HCT116 (cell line): ENCODE measurements at regions not wholly inside any gene's neighbourhood (a gene's known extent, or its start where the extent isn't known, plus 50 kb on each side); places are given as distances from the start of the nearest gene placed in this dataset.

Experiments used
- ATAC-seq: fragments of 200-7000 bp; cut with Tn5 transposase; 2 replicates; pipeline ENCODE4 v1.9.1; 2020; ENCODE audit warnings: mild to moderate bottlenecking, moderate library complexity
- BruUV-seq: library from RNA; stranded (reverse); fragments of 400-500 nt; replicated peaks from 2 replicates; lab custom pipeline; 2021; lab: Mats Ljungman, UMichigan
- CTCF ChIA-PET: fragments of 300-600 bp; sonication (Branson Sonifier 250); formaldehyde crosslinking; loops from one replicate; lab custom pipeline; 2021; ENCODE audit warnings: antibody characterized with exemption; lab: Charles Lee
- POLR2A ChIA-PET: fragments of 300-600, 350-600 bp; sonication (Branson Sonifier 250); formaldehyde crosslinking; loops from one replicate; lab custom pipeline; 2021; ENCODE audit warnings: antibody characterized with exemption; lab: Charles Lee
- RAD21 ChIA-PET, 2 experiments: fragments of 300-600 bp; sonication (Branson Sonifier 250); formaldehyde crosslinking; loops; one replicate each; lab custom pipeline; 2023; ENCODE audit warnings: low total read pairs in 2 of 2; ENCODE audit not compliant: uncharacterized antibody in 2 of 2, unreplicated experiment in 2 of 2, low non-redundant PET in 1 of 2; lab: Charles Lee
- DNase-seq: peaks from one replicate; pipeline ENCODE4 v3.0.0-alpha.2; 2010; ENCODE audit warnings: low read depth, low spot score
- H2AFZ ChIP-seq: fragments of 200-600 bp; shearing (Covaris generic), sonication (generic); 2 replicates; pipeline ENCODE4 v1.6.1; 2017; ENCODE audit warnings: low read depth, mixed run types, mixed read lengths, antibody characterized with exemption, low read length; ENCODE audit not compliant: poor library complexity, severe bottlenecking
- H3K27ac ChIP-seq: 2 replicates; pipeline ENCODE4 v1.5.1; 2012; ENCODE audit warnings: low read depth, low read length
- H3K27me3 ChIP-seq: fragments of 200-600 bp; sonication (generic); 2 replicates; pipeline ENCODE4 v1.6.1; 2016; ENCODE audit warnings: mixed run types, low read length, mixed read lengths; ENCODE audit not compliant: insufficient read depth
- H3K36me3 ChIP-seq, 2 experiments: fragments of 200-500 bp in 1 of 2; fragments of 200-600 bp in 1 of 2; sonication (Bioruptor generic) in 1 of 2; sonication (generic) in 1 of 2; 2 replicates each; pipeline versions ENCODE4 v1.5.1 to v1.6.1; 2014 to 2016; ENCODE audit warnings: low read length in 2 of 2, inconsistent platforms in 1 of 2, mixed read lengths in 1 of 2, mixed run types in 1 of 2; ENCODE audit not compliant: insufficient read depth in 2 of 2, control insufficient read depth in 1 of 2
- H3K4me1 ChIP-seq, 2 experiments: fragments of 200-600 bp in 1 of 2; sonication (generic) in 1 of 2; 2 replicates each; pipeline versions ENCODE4 v1.5.1 to v1.6.1; 2012 to 2017; ENCODE audit warnings: low read length in 2 of 2, inconsistent platforms in 1 of 2, mild to moderate bottlenecking in 1 of 2, mixed read lengths in 1 of 2, mixed run types in 1 of 2, moderate library complexity in 1 of 2; ENCODE audit not compliant: insufficient read depth in 2 of 2, control insufficient read depth in 1 of 2
- H3K4me2 ChIP-seq: fragments of 200-600 bp; sonication (generic); 2 replicates; pipeline ENCODE4 v1.6.1; 2017; ENCODE audit warnings: mixed run types, low read length, mixed read lengths
- H3K4me3 ChIP-seq, 2 experiments: fragments of 200-600 bp in 1 of 2; sonication (generic) in 1 of 2; replicated peaks in 1 of 2; 2 replicates each; pipeline ENCODE4 v1.5.1; 2011 to 2016; ENCODE audit warnings: low read length in 2 of 2, control low read depth in 1 of 2, low read depth in 1 of 2, mild to moderate bottlenecking in 1 of 2, mixed read lengths in 1 of 2, mixed run types in 1 of 2
- H3K79me2 ChIP-seq: fragments of 200-600 bp; sonication (generic); 2 replicates; pipeline ENCODE4 v1.6.1; 2017; ENCODE audit warnings: mild to moderate bottlenecking, mixed run types, low read length, moderate library complexity, mixed read lengths; ENCODE audit not compliant: insufficient read depth
- H3K9ac ChIP-seq: fragments of 200-600 bp; sonication (generic); 2 replicates; pipeline ENCODE4 v1.6.1; 2016; ENCODE audit warnings: low read length, mixed read lengths
- H3K9me2 ChIP-seq: fragments of 200-600 bp; sonication (generic), shearing (Covaris generic); 2 replicates; pipeline ENCODE4 v1.6.1; 2017; ENCODE audit warnings: mixed run types, mild to moderate bottlenecking, moderate library complexity; ENCODE audit not compliant: insufficient read depth
- H3K9me3 ChIP-seq, 2 experiments: fragments of 200-500 bp in 1 of 2; fragments of 200-600 bp in 1 of 2; sonication (Bioruptor generic) in 1 of 2; sonication (generic) in 1 of 2; 2 replicates each; pipeline ENCODE4 v1.6.1; 2014 to 2017; ENCODE audit warnings: low read length in 2 of 2, mixed read lengths in 2 of 2, inconsistent platforms in 1 of 2, low read depth in 1 of 2, mild to moderate bottlenecking in 1 of 2, mixed run types in 1 of 2, moderate library complexity in 1 of 2; ENCODE audit not compliant: control insufficient read depth in 1 of 2, insufficient read depth in 1 of 2
- H4K20me1 ChIP-seq: fragments of 200-600 bp; sonication (generic), shearing (Covaris generic); 2 replicates; pipeline ENCODE4 v1.6.1; 2017; ENCODE audit warnings: mixed run types, mild to moderate bottlenecking, moderate library complexity; ENCODE audit not compliant: insufficient read depth
- EGR1 ChIP-seq: IDR thresholded peaks from 2 replicates; pipeline ENCODE4 v1.6.1; 2012; ENCODE audit warnings: low read depth
- ELF1 ChIP-seq: IDR thresholded peaks from 2 replicates; pipeline ENCODE4 v1.6.1; 2012; ENCODE audit warnings: low read depth, borderline replicate concordance
- EZH2 ChIP-seq: fragments of 200-600 bp; sonication (generic); IDR thresholded peaks from 2 replicates; pipeline ENCODE4 v1.6.1; 2017; ENCODE audit warnings: antibody characterized with exemption, mixed run types
- EZH2phosphoT487 ChIP-seq: fragments of 200-600 bp; IDR thresholded peaks from 2 replicates; pipeline ENCODE4 v1.6.1; 2018; ENCODE audit warnings: antibody characterized with exemption, borderline replicate concordance
- FOSL1 ChIP-seq: IDR thresholded peaks from 2 replicates; pipeline ENCODE4 v1.6.1; 2012; ENCODE audit warnings: low read depth
- JUND ChIP-seq: IDR thresholded peaks from 2 replicates; pipeline ENCODE4 v1.6.1; 2012
- POLR2A ChIP-seq: IDR thresholded peaks from 2 replicates; pipeline ENCODE4 v1.7.0; 2011; ENCODE audit warnings: borderline replicate concordance; ENCODE audit not compliant: insufficient read depth, insufficient read length; ENCODE audit errors: extremely low read depth
- POLR2AphosphoS5 ChIP-seq: IDR thresholded peaks from 2 replicates; pipeline ENCODE4 v1.6.1; 2011; ENCODE audit warnings: mild to moderate bottlenecking, low read depth, low read length, moderate library complexity
- SRF ChIP-seq: IDR thresholded peaks from 2 replicates; pipeline ENCODE4 v1.6.1; 2012; ENCODE audit warnings: low read depth
- YY1 ChIP-seq: IDR thresholded peaks from 2 replicates; pipeline ENCODE4 v1.6.1; 2011; ENCODE audit warnings: low read length, low read depth, moderate library complexity, mild to moderate bottlenecking; ENCODE audit not compliant: insufficient replicate concordance; ENCODE audit errors: extremely low read depth
- ZBTB33 ChIP-seq: IDR thresholded peaks from 2 replicates; pipeline ENCODE4 v1.6.1; 2011; ENCODE audit warnings: mild to moderate bottlenecking, low read length, moderate library complexity; ENCODE audit not compliant: insufficient replicate concordance; ENCODE audit errors: extremely low read depth
- ZFX ChIP-seq: fragments of 450-650 bp; IDR thresholded peaks from 2 replicates; pipeline ENCODE4 v1.6.1; 2017
- ZNF274 ChIP-seq: fragments of 200-500 bp; sonication (Bioruptor generic); IDR thresholded peaks from 2 replicates; pipeline ENCODE4 v1.6.1; 2014; ENCODE audit warnings: mild to moderate bottlenecking, low read depth, low read length, inconsistent platforms
- intact Hi-C: fragments of 100-400 bp; cut with micrococcal nuclease; formaldehyde crosslinking; loops from 2 replicates; pipeline ENCODE4 v1.10.0; 2022
- TF ChIP-seq, protein P1 (sequence below): IDR thresholded peaks from 2 replicates; pipeline ENCODE4 v1.6.1; 2012
- TF ChIP-seq, protein P2 (sequence below): IDR thresholded peaks from 2 replicates; pipeline ENCODE4 v1.6.1; 2012; ENCODE audit warnings: low read depth

- no peaks in the 10 kb centered on the region for H3K4me1 ChIP-seq
- no peak overlapping the region for H2AFZ ChIP-seq
- POLR2A ChIA-PET: no interaction called here
Measured at GRCh38 chr10:33434933-33435332, 100.5 kb upstream of the NRP1 start.

More at GRCh38 chr10:33434933-33435332, 100.5 kb upstream of the NRP1 start:
- H3K27ac ChIP-seq: no peak overlapping the region
- no peak for DNase-seq
- H3K79me2 ChIP-seq: no peaks in the 10 kb centered on the region
- no peaks in the 10 kb centered on the region for H3K27me3 ChIP-seq
- no peaks in the 10 kb centered on the region for H4K20me1 ChIP-seq
- TF ChIP-seq ZNF274: no peak
- TF ChIP-seq POLR2A: no peak
- TF ChIP-seq SRF: no peak
- TF ChIP-seq YY1: no peak
- TF ChIP-seq, protein P1, sequence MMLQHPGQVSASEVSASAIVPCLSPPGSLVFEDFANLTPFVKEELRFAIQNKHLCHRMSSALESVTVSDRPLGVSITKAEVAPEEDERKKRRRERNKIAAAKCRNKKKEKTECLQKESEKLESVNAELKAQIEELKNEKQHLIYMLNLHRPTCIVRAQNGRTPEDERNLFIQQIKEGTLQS: no peak
- TF ChIP-seq, protein P2, sequence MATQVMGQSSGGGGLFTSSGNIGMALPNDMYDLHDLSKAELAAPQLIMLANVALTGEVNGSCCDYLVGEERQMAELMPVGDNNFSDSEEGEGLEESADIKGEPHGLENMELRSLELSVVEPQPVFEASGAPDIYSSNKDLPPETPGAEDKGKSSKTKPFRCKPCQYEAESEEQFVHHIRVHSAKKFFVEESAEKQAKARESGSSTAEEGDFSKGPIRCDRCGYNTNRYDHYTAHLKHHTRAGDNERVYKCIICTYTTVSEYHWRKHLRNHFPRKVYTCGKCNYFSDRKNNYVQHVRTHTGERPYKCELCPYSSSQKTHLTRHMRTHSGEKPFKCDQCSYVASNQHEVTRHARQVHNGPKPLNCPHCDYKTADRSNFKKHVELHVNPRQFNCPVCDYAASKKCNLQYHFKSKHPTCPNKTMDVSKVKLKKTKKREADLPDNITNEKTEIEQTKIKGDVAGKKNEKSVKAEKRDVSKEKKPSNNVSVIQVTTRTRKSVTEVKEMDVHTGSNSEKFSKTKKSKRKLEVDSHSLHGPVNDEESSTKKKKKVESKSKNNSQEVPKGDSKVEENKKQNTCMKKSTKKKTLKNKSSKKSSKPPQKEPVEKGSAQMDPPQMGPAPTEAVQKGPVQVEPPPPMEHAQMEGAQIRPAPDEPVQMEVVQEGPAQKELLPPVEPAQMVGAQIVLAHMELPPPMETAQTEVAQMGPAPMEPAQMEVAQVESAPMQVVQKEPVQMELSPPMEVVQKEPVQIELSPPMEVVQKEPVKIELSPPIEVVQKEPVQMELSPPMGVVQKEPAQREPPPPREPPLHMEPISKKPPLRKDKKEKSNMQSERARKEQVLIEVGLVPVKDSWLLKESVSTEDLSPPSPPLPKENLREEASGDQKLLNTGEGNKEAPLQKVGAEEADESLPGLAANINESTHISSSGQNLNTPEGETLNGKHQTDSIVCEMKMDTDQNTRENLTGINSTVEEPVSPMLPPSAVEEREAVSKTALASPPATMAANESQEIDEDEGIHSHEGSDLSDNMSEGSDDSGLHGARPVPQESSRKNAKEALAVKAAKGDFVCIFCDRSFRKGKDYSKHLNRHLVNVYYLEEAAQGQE: no peak
- TF ChIP-seq ELF1: no peak
- TF ChIP-seq EZH2phosphoT487: no peak
- TF ChIP-seq ZFX: no peak
- TF ChIP-seq EZH2: no peak
- no peak for TF ChIP-seq JUND
- TF ChIP-seq FOSL1: no peak
- TF ChIP-seq ZBTB33: no peak
- TF ChIP-seq POLR2AphosphoS5: no peak
- TF ChIP-seq EGR1: no peak
- no peak overlapping the region for H3K4me3 ChIP-seq
- no peak overlapping the region for H3K4me2 ChIP-seq
- no peaks in the 10 kb centered on the region for H3K36me3 ChIP-seq
- no TSS peak for BruUV-seq
- no peak overlapping the region for H3K9ac ChIP-seq
- RAD21 ChIA-PET: no interaction called here
- no peak for ATAC-seq
- CTCF ChIA-PET: no interaction called here
- no peaks in the 10 kb centered on the region for H3K9me3 ChIP-seq
- intact Hi-C loops: no loop called here
- H3K9me2 ChIP-seq: no peaks in the 10 kb centered on the region
